Mucosa of gallbladder (tissue), 1 donor: ENCODE measurements at regions not wholly inside any gene's neighbourhood (a gene's known extent, or its start where the extent isn't known, plus 50 kb on each side); places are given as distances from the start of the nearest gene placed in this dataset.

Experiments used
- DNase-seq: peaks from one replicate; pipeline ENCODE4 v3.0.0-alpha.2; 2020; ENCODE audit warnings: low spot score
- donor health status: DM: no; HTN: no; CAD: no.

GRCh38 chr7:106196460-106197021 is 84.4 kb upstream of the SYPL1 start:
- DNase-seq: no peak

- DNase-seq: no peak
Observed at GRCh38 chr7:106193661-106194060, 81.5 kb upstream of the SYPL1 start.

- DNase-seq: no peak
Observed at GRCh38 chr7:106190589-106191330, 78.6 kb upstream of the SYPL1 start.

- DNase-seq: no peak
Observed at GRCh38 chr7:106187613-106188350, 75.7 kb upstream of the SYPL1 start.

- no peak for DNase-seq
Observed at GRCh38 chr7:106185719-106186118, 73.6 kb upstream of the SYPL1 start.

GRCh38 chr7:106183952-106184351 is 71.8 kb upstream of the SYPL1 start:
- DNase-seq: no peak

- no peak for DNase-seq
Observed at GRCh38 chr7:106182904-106183303, 70.8 kb upstream of the SYPL1 start.

- DNase-seq: no peak
Observed at GRCh38 chr7:106181658-106182265, 69.7 kb upstream of the SYPL1 start.

- DNase-seq: no peak
Observed at GRCh38 chr7:106180721-106181120, 68.6 kb upstream of the SYPL1 start.

GRCh38 chr7:106179256-106179655 is 67.1 kb upstream of the SYPL1 start:
- no peak for DNase-seq

- DNase-seq: no peak
Observed at GRCh38 chr7:106178593-106179134, 66.6 kb upstream of the SYPL1 start.

- DNase-seq: no peak
Observed at GRCh38 chr7:106177738-106178592, 65.9 kb upstream of the SYPL1 start.

- no peak for DNase-seq
Observed at GRCh38 chr7:106177300-106177690, 65.2 kb upstream of the SYPL1 start.

- DNase-seq: peak; percentile 86
Observed at GRCh38 chr7:106176414-106177299, 64.5 kb upstream of the SYPL1 start.

- no peak for DNase-seq
Observed at GRCh38 chr7:106175507-106175906, 63.4 kb upstream of the SYPL1 start.

- no peak for DNase-seq
Observed at GRCh38 chr7:106170651-106171050, 58.5 kb upstream of the SYPL1 start.

- DNase-seq: no peak
Observed at GRCh38 chr7:106169821-106170610, 57.9 kb upstream of the SYPL1 start.

GRCh38 chr7:106167439-106168136 is 55.5 kb upstream of the SYPL1 start:
- DNase-seq: no peak
